Motor neuron (in vitro differentiated cells): ENCODE measurements at regions not wholly inside any gene's neighbourhood (a gene's known extent, or its start where the extent isn't known, plus 50 kb on each side); places are given as distances from the start of the nearest gene placed in this dataset.
A peak's percentile ranks its signal among the peaks of the same experiment; 100 is the strongest.

Source experiments
- ATAC-seq, 8 experiments: fragments of 200-7000 bp; cut with Tn5 transposase; replicated peaks in 6 of 8; 2 replicates each; pipeline ENCODE4 v1.8.0; 2021; ENCODE audit warnings: mild to moderate bottlenecking in 8 of 8, moderate library complexity in 8 of 8
- H3K27ac ChIP-seq, 2 donors: fragments of 250-450 bp; sonication (Bioruptor Pico); 2 replicates each; pipeline ENCODE4 v1.9.0; 2021; ENCODE audit warnings: antibody characterized with exemption in 2 of 2, mild to moderate bottlenecking in 2 of 2, moderate library complexity in 1 of 2
- H3K4me1 ChIP-seq, 2 donors: fragments of 250-450 bp; sonication (Bioruptor Pico); replicated peaks in 1 of 2; 2 replicates each; pipeline ENCODE4 v1.6.1; 2021; ENCODE audit warnings: antibody characterized with exemption in 2 of 2, mild to moderate bottlenecking in 2 of 2, moderate library complexity in 1 of 2
- H3K4me3 ChIP-seq, 5 donors: fragments of 250-450 bp; sonication (Bioruptor Pico); 2 replicates each; pipeline ENCODE4 v1.9.0; 2021; ENCODE audit warnings: antibody characterized with exemption in 5 of 5, mild to moderate bottlenecking in 5 of 5, moderate library complexity in 4 of 5
- WGBS, 10 experiments: fragments of 450-650 bp; shearing (Covaris generic); methylation state at CpG; one replicate each; pipeline ENCODE4 v1.0.0; 2022; 5-methylcytosine and 5-hydroxymethylcytosine counted together
- in situ Hi-C, 9 experiments: fragments of 400-800 bp; cut with MboI; loops; one replicate each; pipeline ENCODE4 v1.15.0; 2021; ENCODE audit warnings: low sequenced_read_pairs in 9 of 9, low pct_unique_long_range_greater_than_20kb in 2 of 9; ENCODE audit not compliant: unreplicated experiment in 9 of 9

- no peak overlapping the region for H3K4me3 ChIP-seq
- in situ Hi-C loops = no loop called here
- ATAC-seq = peak in 2 of 8 experiments; percentile 38 to 63
- WGBS, 10 experiments = 33 to 93% (median 73%) methylated on average over 2 to 7 of the region's 7 CpGs; no CpG with 5 or more reads in 1 of the 10 experiments
- no peaks in the 10 kb centered on the region for H3K4me1 ChIP-seq
- H3K27ac ChIP-seq = no peak overlapping the region
These were observed 101.2 kb downstream of the ZNF519 start for GRCh38 chr18:14031053-14031452.

DNA sequence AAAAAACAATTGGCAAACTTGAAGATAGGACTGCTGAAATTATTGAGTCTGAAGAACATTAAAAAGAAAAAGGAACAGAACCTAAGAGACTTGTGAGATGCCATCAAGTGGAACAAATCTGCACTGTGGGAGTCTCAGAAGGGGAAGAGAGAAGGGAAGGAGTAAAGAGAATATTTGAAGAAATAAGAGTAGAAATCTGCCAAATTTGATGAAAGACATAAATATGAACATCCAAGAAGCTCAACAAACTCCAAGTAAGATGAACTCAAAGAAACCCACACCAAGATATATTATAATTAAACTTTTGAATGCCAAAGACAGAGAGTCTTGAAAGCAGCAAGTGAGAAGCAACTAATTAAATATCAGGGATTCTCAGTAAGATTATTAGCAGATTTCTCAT, 102.7 kb downstream of the ZNF519 start:
- in situ Hi-C loops = no loop called here
- Histone ChIP-seq H3K4me3 (no peak overlapping the region), H3K27ac (no peak overlapping the region), H3K4me1 (no peaks in the 10 kb centered on the region)
- no peak for ATAC-seq

- Histone ChIP-seq H3K4me1 (no peaks in the 10 kb centered on the region), H3K27ac (no peak overlapping the region), H3K4me3 (no peak overlapping the region)
- 0 to 46% (median 14%) methylated on average over 1 to 4 of the region's 4 CpGs; no CpG with 5 or more reads in 1 of the 10 experiments for WGBS, 10 experiments
- peak in 2 of 8 experiments; percentile 20 to 47 for ATAC-seq
- in situ Hi-C loops = no loop called here
These were observed 106.0 kb downstream of the ZNF519 start for GRCh38 chr18:14026199-14026598.

DNA sequence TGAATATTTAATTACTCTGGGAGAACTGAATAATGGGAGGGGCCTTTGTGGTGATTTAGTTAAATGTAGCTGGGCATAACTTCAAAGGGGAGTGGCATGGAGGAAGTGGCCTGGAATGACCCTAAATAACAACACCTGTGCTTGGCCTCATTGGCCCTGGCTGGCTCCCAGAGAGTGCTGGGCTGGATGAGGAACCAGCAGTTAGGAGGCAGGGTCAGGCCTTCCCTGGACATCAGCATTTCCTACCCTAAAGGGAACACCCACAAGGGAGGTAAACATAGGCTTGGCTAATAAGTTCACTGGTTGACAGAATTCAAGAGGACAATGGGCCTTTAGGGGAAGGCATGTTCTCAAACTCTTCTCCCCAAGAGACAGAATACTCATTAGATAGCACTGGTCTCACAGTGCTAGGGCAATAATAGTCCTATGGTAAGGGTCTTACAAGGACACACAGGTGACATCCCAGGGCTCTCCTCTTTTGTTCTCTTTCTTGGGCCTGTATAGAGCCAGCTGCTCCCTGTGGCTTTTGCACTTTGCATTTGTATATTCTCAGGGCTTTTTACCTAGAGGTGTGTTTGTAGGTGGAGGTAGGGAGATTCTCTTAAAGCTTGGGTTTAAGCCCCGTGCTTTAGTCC, 106.8 kb downstream of the ZNF519 start:
- ATAC-seq = peak in 1 of 8 experiments; percentile 58
- H3K4me1 ChIP-seq = no peaks in the 10 kb centered on the region
- in situ Hi-C loops = no loop called here
- no peak overlapping the region for H3K27ac ChIP-seq
- no peak overlapping the region for H3K4me3 ChIP-seq
- 0 to 33% (median 20%) methylated on average over 1 of the region's 1 CpG; no CpG with 5 or more reads in 7 of the 10 experiments for WGBS, 10 experiments

- Histone ChIP-seq H3K4me1 (no peaks in the 10 kb centered on the region), H3K27ac (no peak overlapping the region), H3K4me3 (no peak overlapping the region)
- 0 to 75% (median 20%) methylated on average over 1 of the region's 1 CpG; no CpG with 5 or more reads in 2 of the 10 experiments for WGBS, 10 experiments
- in situ Hi-C loops = no loop called here
- no peak for ATAC-seq
These were observed 100.1 kb upstream of the MC2R start for GRCh38 chr18:14015416-14015815.

GRCh38 chr18:14014456-14014855, 99.1 kb upstream of the MC2R start:
- 0 to 100% (median 29%) methylated on average over 1 of the region's 1 CpG; no CpG with 5 or more reads in 3 of the 10 experiments for WGBS, 10 experiments
- H3K4me1 ChIP-seq = no peaks in the 10 kb centered on the region
- no peak overlapping the region for H3K27ac ChIP-seq
- in situ Hi-C loops = no loop called here
- no peak for ATAC-seq
- H3K4me3 ChIP-seq = no peak overlapping the region

DNA sequence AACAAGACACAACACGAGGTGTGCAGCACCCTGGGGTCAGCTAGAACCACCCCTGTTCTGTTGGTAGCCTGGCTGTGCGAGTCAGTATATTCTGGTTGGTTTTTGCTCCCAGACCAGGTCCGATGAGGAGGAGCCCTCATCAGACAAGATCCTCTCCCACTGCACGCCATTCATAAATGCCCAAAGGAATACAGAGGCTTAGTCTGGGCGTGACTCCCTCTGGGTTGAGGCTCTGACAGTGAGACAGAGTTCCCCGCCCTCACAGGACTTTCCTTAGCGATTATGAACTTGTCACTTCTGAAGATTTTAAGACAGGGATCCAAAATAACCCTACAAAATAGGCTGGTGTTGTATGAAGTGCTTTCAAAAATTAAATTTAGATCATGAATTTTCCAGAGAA, 85.5 kb upstream of the MC2R start:
- H3K4me1 ChIP-seq = no peaks in the 10 kb centered on the region
- 0 to 79% (median 72%) methylated on average over 1 to 6 of the region's 7 CpGs; no CpG with 5 or more reads in 3 of the 10 experiments for WGBS, 10 experiments
- in situ Hi-C loops = no loop called here

DNA sequence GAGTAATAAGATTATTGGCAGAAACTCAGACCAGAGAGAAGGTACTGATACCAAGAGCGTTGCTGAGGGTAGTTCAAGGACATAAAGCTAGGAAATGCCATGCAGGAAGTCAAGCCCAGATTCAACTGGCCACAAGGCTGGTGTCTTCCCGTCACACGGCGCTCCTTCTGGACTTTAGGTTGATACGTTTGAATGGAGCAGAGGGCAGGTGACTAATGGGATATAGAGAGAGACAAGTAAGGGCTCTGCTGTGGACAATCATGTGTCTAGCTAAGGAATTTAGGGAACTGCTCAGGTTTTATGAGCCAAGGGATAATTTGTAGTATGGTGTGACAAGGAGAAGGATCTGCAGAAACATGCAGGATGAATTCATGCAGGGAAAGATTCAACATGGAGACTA, 83.9 kb upstream of the MC2R start:
- Histone ChIP-seq H3K4me1 (no peaks in the 10 kb centered on the region), H3K4me3 (no peak overlapping the region), H3K27ac (no peak overlapping the region)
- WGBS, 10 experiments = 29 to 92% (median 66%) methylated on average over 1 to 5 of the region's 5 CpGs; no CpG with 5 or more reads in 2 of the 10 experiments
- in situ Hi-C loops = no loop called here
- ATAC-seq = no peak

More for the DNA sequence above, 85.5 kb upstream of the MC2R start:
- peak in 2 of 8 experiments; percentile 96 to 99 for ATAC-seq
- no peak overlapping the region for H3K27ac ChIP-seq
- H3K4me3 ChIP-seq = no peak overlapping the region

GRCh38 chr18:13998571-13998970, 83.2 kb upstream of the MC2R start:
- Histone ChIP-seq H3K4me3 (no peak overlapping the region), H3K27ac (no peak overlapping the region), H3K4me1 (no peaks in the 10 kb centered on the region)
- in situ Hi-C loops = no loop called here
- 20 to 78% (median 40%) methylated on average over 1 to 9 of the region's 9 CpGs; no CpG with 5 or more reads in 1 of the 10 experiments for WGBS, 10 experiments
- no peak for ATAC-seq

DNA sequence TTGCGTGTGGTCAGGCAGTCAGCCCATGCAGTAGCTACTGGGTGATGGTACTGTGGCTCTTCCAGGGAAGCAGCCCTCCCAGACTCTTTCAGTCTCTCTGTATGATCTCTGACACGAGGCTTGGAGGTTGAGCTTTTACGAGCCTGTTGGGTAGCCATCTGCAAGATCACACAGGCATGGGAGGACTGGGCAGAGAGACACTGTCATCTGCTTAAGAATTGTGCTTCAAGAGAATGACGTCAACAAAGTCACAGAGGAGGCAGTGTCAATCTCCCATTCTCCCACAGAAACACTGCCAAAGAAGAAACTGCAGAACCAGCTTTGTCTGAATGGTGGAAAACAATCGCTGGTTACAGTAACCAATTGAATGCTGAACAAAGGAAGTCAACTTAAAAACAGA, 78.4 kb upstream of the MC2R start:
- no peaks in the 10 kb centered on the region for H3K4me1 ChIP-seq
- in situ Hi-C loops = no loop called here
- H3K27ac ChIP-seq = no peak overlapping the region
- no peak for ATAC-seq
- no peak overlapping the region for H3K4me3 ChIP-seq
- 12 to 63% (median 33%) methylated on average over 1 to 5 of the region's 5 CpGs; no CpG with 5 or more reads in 1 of the 10 experiments for WGBS, 10 experiments

DNA sequence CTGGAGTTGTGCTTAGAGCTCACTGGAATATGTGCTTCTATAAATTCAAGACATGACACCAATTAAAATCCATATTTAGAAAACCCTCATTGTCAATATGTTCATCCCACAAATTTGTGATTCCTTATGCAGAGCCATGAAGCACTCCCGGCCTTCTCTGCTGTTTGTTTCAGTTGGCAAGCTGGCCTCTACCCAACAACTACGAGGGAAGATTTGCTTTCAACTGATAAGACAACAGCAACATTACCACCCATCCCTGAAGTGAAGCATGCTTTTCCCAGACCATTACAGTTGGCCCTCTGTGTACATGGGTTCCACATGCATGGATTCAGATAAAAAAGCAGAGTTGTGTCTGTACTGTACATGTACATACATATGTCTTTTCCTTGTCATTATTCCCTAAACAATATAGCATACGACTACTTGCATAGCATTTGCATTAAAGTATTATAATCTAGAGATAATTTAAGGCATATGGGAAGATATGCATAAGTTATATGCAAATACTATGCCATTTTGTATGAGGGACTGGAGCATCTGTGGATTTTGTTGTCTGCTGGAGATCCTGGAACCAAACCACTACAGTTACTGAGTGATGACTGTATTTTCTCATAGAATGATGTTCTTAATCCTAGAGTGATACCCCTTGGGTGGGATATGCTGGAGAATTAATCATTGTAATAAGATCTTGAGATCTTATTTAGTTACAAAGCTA, 77.6 kb upstream of the MC2R start:
- 0 to 93% (median 63%) methylated on average over 1 to 3 of the region's 3 CpGs; no CpG with 5 or more reads in 1 of the 10 experiments for WGBS, 10 experiments
- Histone ChIP-seq H3K4me3 (no peak overlapping the region), H3K4me1 (no peaks in the 10 kb centered on the region), H3K27ac (no peak overlapping the region)
- in situ Hi-C loops = no loop called here
- ATAC-seq = peak in 2 of 8 experiments; percentile 35 to 36

- no peaks in the 10 kb centered on the region for H3K4me1 ChIP-seq
- H3K27ac ChIP-seq = no peak overlapping the region
- ATAC-seq = peak in 3 of 8 experiments; percentile 41 to 71 (median 48)
- in situ Hi-C loops = no loop called here
- no peak overlapping the region for H3K4me3 ChIP-seq
These were observed 73.9 kb upstream of the MC2R start for GRCh38 chr18:13989199-13989598.

DNA sequence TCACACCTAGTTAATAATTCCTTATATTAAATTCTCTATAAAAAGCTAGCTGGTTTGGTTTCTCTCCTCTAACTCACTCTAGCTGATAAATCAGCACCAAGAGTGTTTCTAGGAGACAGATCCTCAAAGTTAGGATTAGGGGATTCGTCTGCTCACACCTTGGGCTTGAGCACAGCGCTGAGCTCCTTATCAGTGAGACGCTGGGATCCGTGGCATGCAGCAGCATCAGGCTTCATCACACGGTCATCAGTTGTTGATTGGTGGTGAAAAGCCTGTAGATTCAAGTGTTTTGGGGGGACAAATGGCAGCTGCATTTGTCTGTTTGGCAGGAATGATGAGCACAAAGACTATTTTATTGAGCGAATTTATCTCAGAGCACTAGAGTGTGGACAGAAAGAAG, 72.6 kb upstream of the MC2R start:
- 0 to 80% (median 62%) methylated on average over 1 to 6 of the region's 6 CpGs; no CpG with 5 or more reads in 3 of the 10 experiments for WGBS, 10 experiments

DNA sequence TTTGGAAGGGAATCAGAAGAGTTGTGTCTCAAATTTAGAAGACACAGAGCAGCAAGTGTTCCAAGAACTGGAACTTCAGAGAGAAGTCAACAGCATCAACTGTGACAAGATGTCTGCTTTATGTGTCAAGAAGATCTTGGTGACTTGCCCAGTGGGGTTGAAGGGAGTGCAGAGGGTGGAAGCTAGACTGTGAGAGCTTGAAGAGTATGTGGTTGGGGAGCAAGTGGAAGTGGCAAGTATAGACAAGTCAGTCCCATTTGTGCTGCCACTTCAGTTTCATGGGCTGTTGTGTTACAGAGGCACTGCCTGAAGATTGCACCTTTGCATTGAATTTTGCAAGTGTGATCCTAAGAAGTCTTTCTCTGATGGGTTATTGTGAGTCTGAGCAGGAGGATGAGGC, 68.7 kb upstream of the MC2R start:
- no peak for ATAC-seq
- Histone ChIP-seq H3K27ac (no peak overlapping the region), H3K4me1 (no peaks in the 10 kb centered on the region), H3K4me3 (no peak overlapping the region)
- in situ Hi-C loops = no loop called here

More for the DNA sequence above, 72.6 kb upstream of the MC2R start:
- Histone ChIP-seq H3K27ac (no peak overlapping the region), H3K4me1 (no peaks in the 10 kb centered on the region), H3K4me3 (no peak overlapping the region)
- no peak for ATAC-seq
- in situ Hi-C loops = no loop called here
